T-cell (primary cell): ENCODE measurements at regions not wholly inside any gene's neighbourhood (a gene's known extent, or its start where the extent isn't known, plus 50 kb on each side); places are given as distances from the start of the nearest gene placed in this dataset.
"Not testable (repeated sequence)": the region's sequence is repeated elsewhere in the genome, so short reads cannot be mapped to it uniquely, and the experiment has no call there.

Experiments used
- ATAC-seq, 4 experiments: fragments of 200-7000 bp in 3 of 4; fragments of 150-1000 bp in 1 of 4; cut with Tn5 transposase; replicated peaks in 1 of 4; 1 replicate in 3 of 4; 2 replicates in 1 of 4; pipeline ENCODE4 v1.10.0; 2021; ENCODE audit warnings: moderate library complexity in 3 of 4, mild to moderate bottlenecking in 2 of 4, moderate number of reproducible peaks in 1 of 4
- CTCF ChIA-PET, 2 donors: fragments of 300-600 bp; sonication (Branson Sonifier 250); formaldehyde crosslinking; loops; one replicate each; lab custom pipeline; 2022; ENCODE audit warnings: antibody characterized with exemption in 2 of 2; lab: Charles Lee
- POLR2A ChIA-PET, 2 donors: fragments of 300-600 bp; sonication (Branson Sonifier 250); formaldehyde crosslinking; loops; one replicate each; lab custom pipeline; 2022; ENCODE audit warnings: antibody characterized with exemption in 2 of 2; lab: Charles Lee
- DNase-seq, 35 experiments: peaks; one replicate each; pipeline versions ENCODE4 v3.0.0 to v3.0.0-alpha.2; 2013 to 2023
- H3K27ac ChIP-seq: one replicate; pipeline ENCODE4 v1.5.1; 2013; ENCODE audit warnings: low read length
- H3K27me3 ChIP-seq, 2 experiments: replicated peaks in 1 of 2; 1 replicate in 1 of 2; 2 replicates in 1 of 2; pipeline versions ENCODE4 v1.6.1 to v1.7.0; 2013; ENCODE audit warnings: low read length in 1 of 2, mixed read lengths in 1 of 2; ENCODE audit not compliant: control insufficient read depth in 2 of 2, insufficient read depth in 2 of 2; ENCODE audit errors: extremely low read depth in 1 of 2
- H3K36me3 ChIP-seq, 2 donors: 1 replicate in 1 of 2; 2 replicates in 1 of 2; pipeline versions ENCODE4 v1.6.1 to v1.7.0; 2013; ENCODE audit warnings: low read length in 1 of 2; ENCODE audit not compliant: control insufficient read depth in 2 of 2, insufficient read depth in 1 of 2; ENCODE audit errors: extremely low read depth in 1 of 2
- H3K4me1 ChIP-seq, 2 experiments: 1 replicate in 1 of 2; 2 replicates in 1 of 2; pipeline versions ENCODE4 v1.6.1 to v1.7.0; 2013; ENCODE audit warnings: low read length in 2 of 2, mixed read lengths in 1 of 2; ENCODE audit not compliant: insufficient read depth in 2 of 2, control insufficient read depth in 1 of 2; ENCODE audit errors: extremely low read depth in 1 of 2
- H3K4me3 ChIP-seq, 2 donors: 1 replicate in 1 of 2; 2 replicates in 1 of 2; pipeline versions ENCODE4 v1.5.1 to v1.7.0; 2013; ENCODE audit warnings: mild to moderate bottlenecking in 2 of 2, low read length in 1 of 2, moderate library complexity in 1 of 2; ENCODE audit not compliant: control insufficient read depth in 1 of 2; ENCODE audit errors: extremely low read depth in 1 of 2
- H3K9me3 ChIP-seq: 2 replicates; pipeline ENCODE4 v1.7.0; 2013
- H3K27ac Mint-ChIP-seq, 2 donors: one replicate each; pipeline ENCODE4 v1.8.0; 2020 to 2021; ENCODE audit warnings: mild to moderate bottlenecking in 2 of 2, mixed read lengths in 2 of 2
- H3K27me3 Mint-ChIP-seq, 2 donors: one replicate each; pipeline ENCODE4 v1.8.0; 2021 to 2022; ENCODE audit warnings: mixed read lengths in 2 of 2
- H3K36me3 Mint-ChIP-seq: one replicate; pipeline ENCODE4 v1.8.0; 2021; ENCODE audit warnings: mixed read lengths
- H3K4me1 Mint-ChIP-seq, 3 donors: one replicate each; pipeline ENCODE4 v1.8.0; 2020 to 2022; ENCODE audit warnings: mixed read lengths in 3 of 3, mild to moderate bottlenecking in 1 of 3
- H3K4me3 Mint-ChIP-seq, 3 donors: one replicate each; pipeline ENCODE4 v1.8.0; 2020 to 2022; ENCODE audit warnings: mild to moderate bottlenecking in 3 of 3, mixed read lengths in 3 of 3, moderate library complexity in 3 of 3
- H3K9me3 Mint-ChIP-seq, 3 donors: one replicate each; pipeline ENCODE4 v1.8.0; 2020 to 2022; ENCODE audit warnings: mixed read lengths in 3 of 3
- WGBS: methylation state at CpG from one replicate; pipeline ENCODE4 v1.1.5; 2013; ENCODE audit warnings: missing lambda C conversion rate; ENCODE audit not compliant: insufficient coverage; 5-methylcytosine and 5-hydroxymethylcytosine counted together

GRCh38 chr2:87518547-87518946 lies 229.3 kb upstream of the PLGLB2 start:
- H3K27me3 Mint-ChIP-seq, POLR2A ChIA-PET, DNase-seq, H3K4me3 ChIP-seq, H3K36me3 ChIP-seq, H3K27me3 ChIP-seq, H3K4me3 Mint-ChIP-seq, CTCF ChIA-PET, H3K9me3 ChIP-seq, H3K9me3 Mint-ChIP-seq, ATAC-seq: not testable (repeated sequence)
- WGBS = no CpG with 5 or more reads among the region's 8 CpGs
- H3K4me1 Mint-ChIP-seq = peaks cover 3 to 58% (median 19%) of the 10 kb centered on the region in 3 donors
- Histone ChIP-seq H3K27ac (peak overlapping the region; percentile 63), H3K4me1 (peaks cover 0 to 50% of the 10 kb centered on the region in 2 experiments)
- peaks cover 17% of the 10 kb centered on the region for H3K36me3 Mint-ChIP-seq
- peak overlapping the region in 1 of 2 donors; percentile 97 for H3K27ac Mint-ChIP-seq

- H3K9me3 ChIP-seq, POLR2A ChIA-PET, H3K9me3 Mint-ChIP-seq, CTCF ChIA-PET, ATAC-seq, H3K4me3 Mint-ChIP-seq, DNase-seq, H3K27ac ChIP-seq, H3K36me3 ChIP-seq, H3K27me3 Mint-ChIP-seq, H3K27me3 ChIP-seq, H3K4me3 ChIP-seq: not testable (repeated sequence)
- peaks cover 0 to 50% of the 10 kb centered on the region in 2 experiments for H3K4me1 ChIP-seq
- 100% methylated on average over 2 of the region's 8 CpGs for WGBS
- H3K27ac Mint-ChIP-seq = peak overlapping the region in 1 of 2 donors; percentile 70
- H3K4me1 Mint-ChIP-seq = peaks cover 3 to 61% (median 19%) of the 10 kb centered on the region in 3 donors
- H3K36me3 Mint-ChIP-seq = peaks cover 17% of the 10 kb centered on the region
These were observed 228.5 kb upstream of the PLGLB2 start for GRCh38 chr2:87519158-87520011.

GRCh38 chr2:87521057-87521456 lies 226.8 kb upstream of the PLGLB2 start:
- H3K9me3 Mint-ChIP-seq, H3K27me3 Mint-ChIP-seq: not testable (repeated sequence)
- peak overlapping the region; percentile 63 for H3K27ac ChIP-seq

GRCh38 chr2:87521489-87521888 lies 226.4 kb upstream of the PLGLB2 start:
- DNase-seq, H3K9me3 Mint-ChIP-seq, H3K9me3 ChIP-seq, CTCF ChIA-PET, H3K36me3 ChIP-seq, ATAC-seq, POLR2A ChIA-PET, H3K27me3 Mint-ChIP-seq, H3K27me3 ChIP-seq, H3K4me3 ChIP-seq: not testable (repeated sequence)
- Histone ChIP-seq H3K27ac (peak overlapping the region; percentile 63), H3K4me1 (peaks cover 0 to 48% of the 10 kb centered on the region in 2 experiments)
- Mint-ChIP-seq H3K4me3 (peak overlapping the region in 1 of 3 donors; percentile 17), H3K4me1 (peaks cover 0 to 62% (median 12%) of the 10 kb centered on the region in 3 donors), H3K27ac (peak overlapping the region; percentile 71 to 97), H3K36me3 (peaks cover 17% of the 10 kb centered on the region)
- no CpG with 5 or more reads among the region's 7 CpGs for WGBS

More at GRCh38 chr2:87521057-87521456, 226.8 kb upstream of the PLGLB2 start:
- H3K4me3 ChIP-seq, H3K27me3 ChIP-seq, H3K36me3 ChIP-seq, CTCF ChIA-PET, H3K9me3 ChIP-seq, POLR2A ChIA-PET, H3K4me3 Mint-ChIP-seq: not testable (repeated sequence)
- Mint-ChIP-seq H3K4me1 (peaks cover 0 to 63% (median 13%) of the 10 kb centered on the region in 3 donors), H3K36me3 (peaks cover 17% of the 10 kb centered on the region), H3K27ac (peak overlapping the region; percentile 71 to 97)
- DNase-seq (peak in 29 of 35 experiments; percentile 20 to 66 (median 44)), ATAC-seq (peak; percentile 50 to 65 (median 56))
- H3K4me1 ChIP-seq = peaks cover 0 to 49% of the 10 kb centered on the region in 2 experiments
- WGBS = no CpG with 5 or more reads among the region's 10 CpGs

- H3K4me3 Mint-ChIP-seq, POLR2A ChIA-PET, H3K27me3 Mint-ChIP-seq, H3K36me3 ChIP-seq, H3K4me3 ChIP-seq, H3K9me3 ChIP-seq, CTCF ChIA-PET, ATAC-seq, H3K27me3 ChIP-seq, H3K9me3 Mint-ChIP-seq: not testable (repeated sequence)
- peak in 1 of 35 experiments; percentile 19 for DNase-seq
- WGBS = no CpG with 5 or more reads among the region's 5 CpGs
- H3K27ac ChIP-seq = peak overlapping the region; percentile 76
- H3K4me1 ChIP-seq = peaks cover 0 to 28% of the 10 kb centered on the region in 2 experiments
- peaks cover 13% of the 10 kb centered on the region for H3K36me3 Mint-ChIP-seq
- H3K27ac Mint-ChIP-seq = peak overlapping the region in 1 of 2 donors; percentile 92
- H3K4me1 Mint-ChIP-seq = peaks cover 0 to 45% (median 0%) of the 10 kb centered on the region in 3 donors
These were observed 223.2 kb upstream of the PLGLB2 start for GRCh38 chr2:87524619-87525188.

GRCh38 chr2:87525497-87525991 lies 222.3 kb upstream of the PLGLB2 start:
- H3K9me3 Mint-ChIP-seq, H3K9me3 ChIP-seq, H3K36me3 ChIP-seq, H3K4me3 Mint-ChIP-seq, H3K4me3 ChIP-seq, CTCF ChIA-PET, H3K27me3 Mint-ChIP-seq, POLR2A ChIA-PET, H3K27me3 ChIP-seq: not testable (repeated sequence)
- peaks cover 0 to 26% of the 10 kb centered on the region in 2 experiments for H3K4me1 ChIP-seq
- Mint-ChIP-seq H3K27ac (peak overlapping the region in 1 of 2 donors; percentile 92), H3K36me3 (peaks cover 13% of the 10 kb centered on the region), H3K4me1 (peaks cover 0 to 49% (median 0%) of the 10 kb centered on the region in 3 donors)
- ATAC-seq (peak; percentile 42 to 84 (median 66)), DNase-seq (peak in 14 of 35 experiments; percentile 5 to 71 (median 33))
- H3K27ac ChIP-seq = peak overlapping the region; percentile 76
- no CpG with 5 or more reads among the region's 5 CpGs for WGBS
